Glomerular visceral epithelial cell (primary cell): ENCODE measurements at regions not wholly inside any gene's neighbourhood (a gene's known extent, or its start where the extent isn't known, plus 50 kb on each side); places are given as distances from the start of the nearest gene placed in this dataset.
A peak's percentile ranks its signal among the peaks of the same experiment; 100 is the strongest.

Source experiments
- DNase-seq: peaks from one replicate; pipeline ENCODE4 v3.0.0-alpha.2; 2016; ENCODE audit errors: extremely low spot score

GRCh38 chr17:5785867-5786509 is 201.7 kb upstream of the NLRP1 start:
- peak; percentile 83 for DNase-seq

DNA sequence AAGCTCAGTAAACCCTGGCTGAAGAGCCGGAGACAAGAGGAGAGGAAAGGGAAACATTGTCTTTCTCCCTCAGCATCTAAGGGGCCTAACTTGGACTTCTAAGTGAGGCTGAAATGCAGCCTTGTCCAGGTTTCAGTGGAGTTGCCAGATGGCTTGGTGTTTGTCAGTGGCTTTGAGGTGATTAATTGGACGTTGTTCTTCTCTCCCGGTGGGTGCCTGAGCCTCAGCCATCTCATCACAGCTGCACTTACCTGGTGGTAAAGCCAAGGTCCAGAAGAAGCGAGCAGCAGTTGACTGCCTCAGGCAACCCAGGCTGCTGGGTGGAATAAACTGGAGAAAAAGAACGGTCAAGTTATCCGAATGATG is 202.2 kb upstream of the NLRP1 start:
- DNase-seq = no peak

GRCh38 chr17:5788266-5788900 is 204.1 kb upstream of the NLRP1 start:
- peak; percentile 80 for DNase-seq

- no peak for DNase-seq
Measured at GRCh38 chr17:5789528-5789927, 205.2 kb upstream of the NLRP1 start.

DNA sequence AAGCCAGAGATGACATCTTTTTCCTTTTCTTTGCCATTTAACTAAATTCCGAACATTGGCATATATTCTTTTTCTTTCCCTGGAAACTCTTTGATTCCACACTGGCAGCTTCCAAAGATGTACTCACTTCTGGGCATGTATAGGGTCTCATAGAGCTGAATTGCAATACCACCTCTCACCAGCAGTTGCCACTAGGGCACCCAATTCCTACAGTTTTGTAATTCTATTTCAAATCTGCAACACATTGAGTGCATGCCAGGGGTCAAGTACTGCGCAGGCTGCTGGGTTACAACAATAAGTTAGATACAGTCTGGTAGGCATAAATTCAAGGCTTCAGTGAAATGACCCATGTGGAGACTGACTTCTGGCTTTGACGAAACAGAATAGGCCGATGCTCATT is 208.8 kb upstream of the NLRP1 start:
- no peak for DNase-seq

- DNase-seq = no peak
Measured at GRCh38 chr17:5793899-5794298, 209.6 kb upstream of the NLRP1 start.

DNA sequence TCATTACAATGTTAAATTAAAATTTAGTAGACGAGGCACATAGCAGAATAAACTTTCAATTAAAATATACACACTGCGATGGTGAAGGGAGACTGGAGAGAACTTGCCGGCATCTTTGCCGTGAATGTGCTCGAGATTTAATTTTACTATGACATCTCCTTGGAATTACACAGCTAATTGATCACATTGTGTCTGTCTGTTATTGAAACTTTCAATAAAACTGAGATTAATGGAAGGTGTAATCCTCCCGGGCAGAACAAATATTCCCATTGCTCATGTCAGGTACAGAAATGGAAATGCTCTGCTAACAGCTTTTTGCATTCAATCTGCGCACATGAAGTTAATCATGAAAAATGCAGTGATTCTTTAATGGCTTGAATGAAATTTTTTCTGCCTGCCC is 210.1 kb upstream of the NLRP1 start:
- DNase-seq = no peak

- no peak for DNase-seq
Measured at GRCh38 chr17:5794881-5795506, 210.7 kb upstream of the NLRP1 start.

DNA sequence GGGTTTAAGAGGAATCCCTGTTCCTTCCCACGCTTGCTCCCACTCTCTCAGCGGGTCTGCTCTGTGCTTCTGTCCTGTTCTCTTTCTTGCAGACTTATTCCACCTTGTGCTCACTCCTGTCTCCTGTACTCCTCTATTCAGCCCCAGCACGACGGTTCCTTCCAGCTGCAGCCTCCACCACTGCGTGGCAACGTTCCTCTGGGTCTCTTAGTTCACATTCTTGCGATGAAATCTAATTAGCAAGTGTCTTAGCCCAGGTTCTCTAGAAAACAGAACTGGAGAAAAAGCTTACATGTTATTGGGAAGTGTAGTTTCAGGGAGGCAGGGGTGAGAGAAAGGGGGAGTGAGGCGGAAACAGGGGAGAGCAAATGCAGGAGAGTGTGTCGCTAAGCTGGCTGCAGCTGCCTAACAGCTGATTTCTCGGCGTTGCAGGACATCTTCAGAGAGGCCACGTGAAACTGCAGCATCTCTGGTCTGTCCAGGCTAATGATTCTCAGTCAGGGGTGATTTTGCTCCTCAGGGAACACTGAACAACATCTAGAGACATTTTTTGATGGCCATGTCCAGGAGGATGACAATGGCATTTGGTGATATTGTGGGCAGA is 213.2 kb upstream of the NLRP1 start:
- DNase-seq = no peak

GRCh38 chr17:5798094-5798493 is 213.8 kb upstream of the NLRP1 start:
- no peak for DNase-seq

GRCh38 chr17:5800131-5800530 is 215.8 kb upstream of the NLRP1 start:
- no peak for DNase-seq

- no peak for DNase-seq
Measured at GRCh38 chr17:5800646-5801045, 216.3 kb upstream of the NLRP1 start.

- DNase-seq = no peak
Measured at GRCh38 chr17:5804251-5804650, 219.9 kb upstream of the NLRP1 start.

DNA sequence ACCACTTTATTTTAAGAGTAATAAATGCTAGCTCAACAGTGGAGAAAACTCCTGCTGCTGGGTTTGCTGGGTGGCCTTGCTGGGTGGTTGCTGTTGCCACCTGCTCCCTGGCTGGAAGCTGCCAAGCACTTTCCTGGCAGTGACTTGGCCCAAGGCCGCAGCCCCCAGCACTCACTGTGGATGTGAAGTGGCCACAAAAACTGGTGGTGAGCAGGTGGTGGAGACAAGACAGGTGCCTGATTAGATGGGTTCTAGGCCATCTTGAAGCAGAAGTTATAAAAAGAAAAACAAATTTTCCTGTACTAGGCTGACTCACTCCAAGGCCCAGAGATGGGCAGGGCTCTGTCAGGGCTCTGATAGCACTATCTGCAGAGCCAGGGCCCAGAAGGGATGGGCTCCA is 224.7 kb upstream of the NLRP1 start:
- no peak for DNase-seq

DNA sequence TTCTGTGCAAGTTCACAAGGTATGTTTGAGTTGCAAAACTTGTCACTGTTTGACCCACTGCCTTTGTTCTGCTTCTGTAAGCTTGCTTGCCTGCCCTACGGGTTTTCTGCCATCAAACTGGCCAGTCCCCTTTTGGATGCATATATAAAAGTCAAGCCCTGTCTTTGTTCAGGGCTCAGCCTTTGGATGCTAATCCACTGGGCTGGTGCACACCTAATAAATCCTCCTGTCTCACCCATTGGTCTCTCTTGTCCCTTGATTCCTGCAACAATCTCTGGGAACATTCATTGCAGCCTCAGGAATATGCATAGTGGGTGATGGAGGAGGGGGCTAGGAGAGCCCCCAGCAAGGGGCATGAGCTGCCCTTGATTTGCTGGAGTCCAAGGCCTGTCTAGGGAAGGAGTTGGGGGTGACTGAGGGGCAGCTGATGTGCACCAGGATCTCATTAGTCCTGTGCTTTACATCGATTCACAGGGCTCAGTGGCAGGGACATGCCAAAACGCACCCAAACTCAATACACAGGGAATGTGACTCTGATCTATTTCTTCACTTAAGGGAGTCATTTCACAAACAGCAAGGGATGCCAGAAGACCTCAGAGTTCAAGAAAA is 225.4 kb upstream of the NLRP1 start:
- no peak for DNase-seq

- no peak for DNase-seq
Measured at GRCh38 chr17:5812590-5812989, 228.3 kb upstream of the NLRP1 start.

GRCh38 chr17:5813357-5813756 is 229.0 kb upstream of the NLRP1 start:
- DNase-seq = no peak

GRCh38 chr17:5815396-5815795 is 231.1 kb upstream of the NLRP1 start:
- no peak for DNase-seq

GRCh38 chr17:5816491-5817070 is 232.3 kb upstream of the NLRP1 start:
- DNase-seq = no peak

GRCh38 chr17:5817475-5818395 is 233.4 kb upstream of the NLRP1 start:
- DNase-seq = no peak

- DNase-seq = no peak
Measured at GRCh38 chr17:5819396-5819795, 235.1 kb upstream of the NLRP1 start.
